Epithelial cell of esophagus (primary cell): ENCODE measurements at regions not wholly inside any gene's neighbourhood (a gene's known extent, or its start where the extent isn't known, plus 50 kb on each side); places are given as distances from the start of the nearest gene placed in this dataset.

Experiments used
- DNase-seq: peaks from one replicate; pipeline ENCODE4 v3.0.0; 2010; ENCODE audit warnings: low read depth
- H3K4me3 ChIP-seq: 2 replicates; pipeline ENCODE4 v1.5.1; 2011; ENCODE audit warnings: mild to moderate bottlenecking, low read length, control low read depth
- CTCF ChIP-seq: IDR thresholded peaks from 2 replicates; pipeline ENCODE4 v1.5.1; 2011; ENCODE audit warnings: low read depth, mild to moderate bottlenecking, low read length, control low read depth, inconsistent platforms; ENCODE audit not compliant: insufficient read depth; ENCODE audit errors: missing control alignments

DNA sequence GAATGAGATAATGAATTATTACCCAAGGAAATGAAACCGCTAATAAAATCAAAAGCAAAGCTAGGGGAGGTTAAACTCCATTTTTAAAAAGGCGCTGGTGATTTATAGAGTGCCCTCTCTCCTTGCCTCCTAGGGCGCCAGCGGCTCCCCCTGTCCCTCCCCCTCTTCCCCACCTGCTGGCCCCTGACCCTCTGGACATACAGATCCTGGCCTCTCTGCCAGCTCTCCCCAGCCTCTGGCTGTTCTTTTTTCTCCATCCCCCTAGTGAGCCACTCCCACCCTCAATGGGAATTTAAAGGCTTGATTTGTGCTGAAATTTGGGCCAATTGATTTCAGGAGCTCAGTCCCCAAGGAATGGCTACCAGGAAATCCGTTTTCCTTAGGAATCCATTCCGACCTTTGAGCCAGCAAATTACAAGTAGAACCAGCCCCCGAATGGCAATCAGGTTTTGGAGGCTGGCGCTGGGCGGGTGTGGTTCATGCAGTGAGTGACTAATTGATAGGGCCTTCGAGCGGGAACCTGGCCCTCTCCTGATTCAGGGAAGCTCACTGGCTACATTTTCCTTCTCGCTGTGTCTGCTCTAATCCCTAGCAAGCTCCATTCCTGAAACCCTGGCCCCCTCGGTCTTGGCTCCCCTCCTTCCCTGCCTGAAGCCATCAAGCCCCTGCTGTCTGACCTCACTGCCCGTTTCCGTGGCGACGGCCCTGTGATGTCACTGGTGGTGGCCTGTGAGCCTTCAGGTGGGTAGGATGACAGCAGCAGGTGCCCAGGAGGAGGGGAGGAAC is 141.9 kb upstream of the SDK2 start:
- no peak overlapping the region for H3K4me3 ChIP-seq
- DNase-seq, result no peak
- no peak for TF ChIP-seq CTCF

GRCh38 chr17:73787076-73788059 is 143.1 kb upstream of the SDK2 start:
- no peak overlapping the region for H3K4me3 ChIP-seq
- no peak for TF ChIP-seq CTCF
- DNase-seq, result no peak

GRCh38 chr17:73788111-73788510 is 143.9 kb upstream of the SDK2 start:
- TF ChIP-seq CTCF, result no peak
- no peak overlapping the region for H3K4me3 ChIP-seq
- no peak for DNase-seq

DNA sequence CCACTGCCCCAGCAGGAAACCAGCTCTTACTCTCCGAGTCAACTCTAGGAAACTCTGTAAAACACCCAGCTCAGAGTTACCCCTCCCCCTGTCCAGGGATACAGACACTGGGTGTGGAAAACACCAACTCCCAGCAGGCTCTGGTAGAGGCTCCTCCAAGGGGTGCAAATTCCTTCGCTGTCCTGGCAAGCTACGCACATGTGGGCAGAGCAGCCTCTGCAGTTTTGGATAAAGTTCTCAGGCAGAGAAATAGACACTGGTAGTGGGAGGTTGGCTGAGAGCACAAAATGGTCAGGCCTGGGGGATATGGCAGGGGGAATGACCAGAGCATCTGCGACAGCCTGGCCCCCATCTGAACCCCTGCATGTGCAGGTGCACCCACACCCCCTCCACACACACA is 146.9 kb upstream of the SDK2 start:
- no peak overlapping the region for H3K4me3 ChIP-seq
- no peak for DNase-seq
- no peak for TF ChIP-seq CTCF

DNA sequence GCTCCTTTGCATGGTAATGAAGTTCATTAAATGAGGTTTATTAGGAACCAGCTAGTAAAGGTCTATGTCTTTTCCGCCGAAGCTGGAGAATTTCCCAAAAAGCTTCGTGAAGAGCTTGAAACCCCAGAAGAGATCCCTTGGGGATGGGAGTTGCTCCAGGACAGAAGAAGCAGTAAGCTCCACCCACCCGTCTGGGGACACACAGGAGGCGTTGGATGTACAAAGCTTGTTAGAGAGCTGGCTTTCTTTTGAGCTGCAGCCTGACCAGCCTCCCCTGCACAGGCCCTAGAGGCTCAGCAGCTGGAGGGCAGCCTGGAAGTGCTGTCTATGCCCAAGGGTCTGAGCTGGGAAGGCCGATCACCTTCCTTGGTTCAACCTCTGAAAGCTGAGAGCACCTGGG is 147.4 kb upstream of the SDK2 start:
- DNase-seq, result no peak
- no peak for TF ChIP-seq CTCF
- no peak overlapping the region for H3K4me3 ChIP-seq

GRCh38 chr17:73792994-73793393 is 148.7 kb upstream of the SDK2 start:
- no peak for TF ChIP-seq CTCF
- H3K4me3 ChIP-seq, result no peak overlapping the region
- no peak for DNase-seq
